HCT116 (cell line): ENCODE measurements at regions not wholly inside any gene's neighbourhood (a gene's known extent, or its start where the extent isn't known, plus 50 kb on each side); places are given as distances from the start of the nearest gene placed in this dataset.

ENCODE experiments used
- ATAC-seq: fragments of 200-7000 bp; cut with Tn5 transposase; 2 replicates; pipeline ENCODE4 v1.9.1; 2020; ENCODE audit warnings: mild to moderate bottlenecking, moderate library complexity
- BruUV-seq: library from RNA; stranded (reverse); fragments of 400-500 nt; replicated peaks from 2 replicates; lab custom pipeline; 2021; lab: Mats Ljungman, UMichigan
- CTCF ChIA-PET: fragments of 300-600 bp; sonication (Branson Sonifier 250); formaldehyde crosslinking; loops from one replicate; lab custom pipeline; 2021; ENCODE audit warnings: antibody characterized with exemption; lab: Charles Lee
- POLR2A ChIA-PET: fragments of 300-600, 350-600 bp; sonication (Branson Sonifier 250); formaldehyde crosslinking; loops from one replicate; lab custom pipeline; 2021; ENCODE audit warnings: antibody characterized with exemption; lab: Charles Lee
- RAD21 ChIA-PET, 2 experiments: fragments of 300-600 bp; sonication (Branson Sonifier 250); formaldehyde crosslinking; loops; one replicate each; lab custom pipeline; 2023; ENCODE audit warnings: low total read pairs in 2 of 2; ENCODE audit not compliant: uncharacterized antibody in 2 of 2, unreplicated experiment in 2 of 2, low non-redundant PET in 1 of 2; lab: Charles Lee
- DNase-seq: peaks from one replicate; pipeline ENCODE4 v3.0.0-alpha.2; 2010; ENCODE audit warnings: low read depth, low spot score
- H2AFZ ChIP-seq: fragments of 200-600 bp; shearing (Covaris generic), sonication (generic); 2 replicates; pipeline ENCODE4 v1.6.1; 2017; ENCODE audit warnings: low read depth, mixed run types, mixed read lengths, antibody characterized with exemption, low read length; ENCODE audit not compliant: poor library complexity, severe bottlenecking
- H3K27ac ChIP-seq: 2 replicates; pipeline ENCODE4 v1.5.1; 2012; ENCODE audit warnings: low read depth, low read length
- H3K27me3 ChIP-seq: fragments of 200-600 bp; sonication (generic); 2 replicates; pipeline ENCODE4 v1.6.1; 2016; ENCODE audit warnings: mixed run types, low read length, mixed read lengths; ENCODE audit not compliant: insufficient read depth
- H3K36me3 ChIP-seq, 2 experiments: fragments of 200-500 bp in 1 of 2; fragments of 200-600 bp in 1 of 2; sonication (Bioruptor generic) in 1 of 2; sonication (generic) in 1 of 2; 2 replicates each; pipeline versions ENCODE4 v1.5.1 to v1.6.1; 2014 to 2016; ENCODE audit warnings: low read length in 2 of 2, inconsistent platforms in 1 of 2, mixed read lengths in 1 of 2, mixed run types in 1 of 2; ENCODE audit not compliant: insufficient read depth in 2 of 2, control insufficient read depth in 1 of 2
- H3K4me1 ChIP-seq, 2 experiments: fragments of 200-600 bp in 1 of 2; sonication (generic) in 1 of 2; 2 replicates each; pipeline versions ENCODE4 v1.5.1 to v1.6.1; 2012 to 2017; ENCODE audit warnings: low read length in 2 of 2, inconsistent platforms in 1 of 2, mild to moderate bottlenecking in 1 of 2, mixed read lengths in 1 of 2, mixed run types in 1 of 2, moderate library complexity in 1 of 2; ENCODE audit not compliant: insufficient read depth in 2 of 2, control insufficient read depth in 1 of 2
- H3K4me2 ChIP-seq: fragments of 200-600 bp; sonication (generic); 2 replicates; pipeline ENCODE4 v1.6.1; 2017; ENCODE audit warnings: mixed run types, low read length, mixed read lengths
- H3K4me3 ChIP-seq, 2 experiments: fragments of 200-600 bp in 1 of 2; sonication (generic) in 1 of 2; replicated peaks in 1 of 2; 2 replicates each; pipeline ENCODE4 v1.5.1; 2011 to 2016; ENCODE audit warnings: low read length in 2 of 2, control low read depth in 1 of 2, low read depth in 1 of 2, mild to moderate bottlenecking in 1 of 2, mixed read lengths in 1 of 2, mixed run types in 1 of 2
- H3K79me2 ChIP-seq: fragments of 200-600 bp; sonication (generic); 2 replicates; pipeline ENCODE4 v1.6.1; 2017; ENCODE audit warnings: mild to moderate bottlenecking, mixed run types, low read length, moderate library complexity, mixed read lengths; ENCODE audit not compliant: insufficient read depth
- H3K9ac ChIP-seq: fragments of 200-600 bp; sonication (generic); 2 replicates; pipeline ENCODE4 v1.6.1; 2016; ENCODE audit warnings: low read length, mixed read lengths
- H3K9me2 ChIP-seq: fragments of 200-600 bp; sonication (generic), shearing (Covaris generic); 2 replicates; pipeline ENCODE4 v1.6.1; 2017; ENCODE audit warnings: mixed run types, mild to moderate bottlenecking, moderate library complexity; ENCODE audit not compliant: insufficient read depth
- H3K9me3 ChIP-seq, 2 experiments: fragments of 200-500 bp in 1 of 2; fragments of 200-600 bp in 1 of 2; sonication (Bioruptor generic) in 1 of 2; sonication (generic) in 1 of 2; 2 replicates each; pipeline ENCODE4 v1.6.1; 2014 to 2017; ENCODE audit warnings: low read length in 2 of 2, mixed read lengths in 2 of 2, inconsistent platforms in 1 of 2, low read depth in 1 of 2, mild to moderate bottlenecking in 1 of 2, mixed run types in 1 of 2, moderate library complexity in 1 of 2; ENCODE audit not compliant: control insufficient read depth in 1 of 2, insufficient read depth in 1 of 2
- H4K20me1 ChIP-seq: fragments of 200-600 bp; sonication (generic), shearing (Covaris generic); 2 replicates; pipeline ENCODE4 v1.6.1; 2017; ENCODE audit warnings: mixed run types, mild to moderate bottlenecking, moderate library complexity; ENCODE audit not compliant: insufficient read depth
- CEBPB ChIP-seq: IDR thresholded peaks from 2 replicates; pipeline ENCODE4 v1.6.1; 2012; ENCODE audit warnings: low read depth
- EGR1 ChIP-seq: IDR thresholded peaks from 2 replicates; pipeline ENCODE4 v1.6.1; 2012; ENCODE audit warnings: low read depth
- ELF1 ChIP-seq: IDR thresholded peaks from 2 replicates; pipeline ENCODE4 v1.6.1; 2012; ENCODE audit warnings: low read depth, borderline replicate concordance
- EZH2phosphoT487 ChIP-seq: fragments of 200-600 bp; IDR thresholded peaks from 2 replicates; pipeline ENCODE4 v1.6.1; 2018; ENCODE audit warnings: antibody characterized with exemption, borderline replicate concordance
- JUND ChIP-seq: IDR thresholded peaks from 2 replicates; pipeline ENCODE4 v1.6.1; 2012
- POLR2AphosphoS5 ChIP-seq: IDR thresholded peaks from 2 replicates; pipeline ENCODE4 v1.6.1; 2011; ENCODE audit warnings: mild to moderate bottlenecking, low read depth, low read length, moderate library complexity
- SRF ChIP-seq: IDR thresholded peaks from 2 replicates; pipeline ENCODE4 v1.6.1; 2012; ENCODE audit warnings: low read depth
- TCF7L2 ChIP-seq: IDR thresholded peaks from 2 replicates; pipeline ENCODE4 v1.7.0; 2011; ENCODE audit warnings: borderline replicate concordance, inconsistent platforms; ENCODE audit not compliant: insufficient read depth, insufficient read length; ENCODE audit errors: extremely low read depth
- YY1 ChIP-seq: IDR thresholded peaks from 2 replicates; pipeline ENCODE4 v1.6.1; 2011; ENCODE audit warnings: low read length, low read depth, moderate library complexity, mild to moderate bottlenecking; ENCODE audit not compliant: insufficient replicate concordance; ENCODE audit errors: extremely low read depth
- ZFX ChIP-seq: fragments of 450-650 bp; IDR thresholded peaks from 2 replicates; pipeline ENCODE4 v1.6.1; 2017
- intact Hi-C: fragments of 100-400 bp; cut with micrococcal nuclease; formaldehyde crosslinking; loops from 2 replicates; pipeline ENCODE4 v1.10.0; 2022
- TF ChIP-seq, protein P1 (sequence below): IDR thresholded peaks from 2 replicates; pipeline ENCODE4 v1.6.1; 2011; ENCODE audit warnings: mild to moderate bottlenecking, low read length, moderate library complexity; ENCODE audit not compliant: insufficient replicate concordance; ENCODE audit errors: extremely low read depth
- TF ChIP-seq, protein P2 (sequence below), 3 experiments: fragments of 200-600 bp in 1 of 3; sonication (generic) in 1 of 3; IDR thresholded peaks in 2 of 3; conservative IDR thresholded peaks in 1 of 3; 2 replicates each; pipeline ENCODE4 v1.5.1; 2012 to 2017; ENCODE audit warnings: low read depth in 2 of 3, low read length in 2 of 3, antibody characterized with exemption in 1 of 3, borderline replicate concordance in 1 of 3, control low read depth in 1 of 3, mild to moderate bottlenecking in 1 of 3, mixed read lengths in 1 of 3, mixed run types in 1 of 3, moderate library complexity in 1 of 3; ENCODE audit not compliant: insufficient read depth in 1 of 3
- TF ChIP-seq, protein P3 (sequence below): IDR thresholded peaks from 2 replicates; pipeline ENCODE4 v1.6.1; 2012

DNA sequence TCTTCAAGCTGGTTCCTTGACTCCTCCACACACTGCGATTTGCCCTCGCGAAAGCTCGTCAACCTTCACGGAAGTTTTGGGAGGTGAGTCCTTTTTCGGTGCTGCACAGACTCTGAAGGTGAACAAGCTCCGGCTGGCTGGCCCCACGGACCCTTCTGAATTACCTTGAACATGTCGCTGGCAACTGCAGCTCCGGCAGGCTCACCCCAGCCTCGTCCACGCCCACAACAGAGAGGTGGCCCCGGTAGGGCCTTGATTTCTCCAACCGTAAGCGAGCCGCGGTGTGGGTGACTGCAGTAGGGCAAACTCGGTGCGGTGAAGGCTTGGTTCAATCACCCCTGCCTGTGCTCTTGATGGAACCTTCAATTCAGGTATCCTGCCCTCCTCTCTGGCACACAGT, 1020.7 kb upstream of the GOT2 start:
- POLR2A ChIA-PET, result no interaction called here
- no peaks in the 10 kb centered on the region for H3K4me1 ChIP-seq
- intact Hi-C loops, result no loop called here
- H3K9me3 ChIP-seq, result peaks cover 0 to 20% of the 10 kb centered on the region in 2 experiments; a peak in 2 of 4 replicates
- DNase-seq, result no peak
- TF ChIP-seq ELF1 (no peak), JUND (no peak), EZH2phosphoT487 (no peak), YY1 (no peak), CEBPB (no peak)
- TF ChIP-seq, all 23 proteins: peak for 0
- no peak overlapping the region for H3K4me3 ChIP-seq
- CTCF ChIA-PET, result no interaction called here
- no TSS peak for BruUV-seq
- H3K79me2 ChIP-seq, result no peaks in the 10 kb centered on the region
- H4K20me1 ChIP-seq, result no peaks in the 10 kb centered on the region
- H3K27ac ChIP-seq, result no peak overlapping the region
- no peak overlapping the region for H3K9ac ChIP-seq
- H3K9me2 ChIP-seq, result no peaks in the 10 kb centered on the region
- H3K27me3 ChIP-seq, result no peaks in the 10 kb centered on the region
- no peak overlapping the region for H3K4me2 ChIP-seq
- ATAC-seq, result no peak
- H2AFZ ChIP-seq, result no peak overlapping the region
- RAD21 ChIA-PET, result no interaction called here
- H3K36me3 ChIP-seq, result no peaks in the 10 kb centered on the region

DNA sequence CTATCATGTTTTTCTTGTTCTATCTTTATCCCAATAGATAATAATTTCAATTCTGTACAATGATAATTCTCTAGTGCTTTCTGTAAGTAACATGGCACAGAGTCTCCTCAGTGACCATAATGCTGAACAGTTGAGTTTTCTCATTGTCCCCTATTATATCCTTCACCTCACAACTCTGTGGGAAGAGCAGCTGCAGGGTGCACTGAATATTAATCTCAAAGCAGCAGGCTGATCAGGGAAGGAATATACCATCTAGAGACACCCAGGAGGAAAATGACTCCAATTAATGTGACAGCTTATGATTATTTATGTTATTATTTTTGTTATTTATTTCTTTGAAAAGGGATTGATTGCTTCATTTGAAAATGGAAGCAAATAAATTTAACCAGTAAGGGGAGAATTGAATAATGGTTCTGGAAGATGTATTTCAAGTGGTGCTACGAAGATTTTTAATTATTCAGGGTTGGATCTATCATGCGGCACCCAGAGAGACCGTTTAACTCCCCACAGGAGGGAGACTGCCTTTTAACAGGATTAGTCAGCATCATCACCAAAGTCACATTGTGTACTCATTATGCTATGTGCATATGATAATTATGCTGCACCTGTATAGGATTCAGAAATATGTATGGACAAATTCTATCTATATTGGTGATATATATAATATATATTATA, 1015.7 kb upstream of the GOT2 start:
- Histone ChIP-seq H3K9me2 (no peaks in the 10 kb centered on the region), H2AFZ (no peak overlapping the region), H3K9me3 (peaks cover 14 to 26% of the 10 kb centered on the region in 2 experiments; a peak in 2 of 4 replicates), H4K20me1 (no peaks in the 10 kb centered on the region), H3K36me3 (no peaks in the 10 kb centered on the region)
- no peak for DNase-seq
- intact Hi-C loops, result no loop called here
- TF ChIP-seq SRF (no peak), TCF7L2 (no peak), EGR1 (no peak), ZFX (no peak), POLR2AphosphoS5 (no peak), ELF1 (no peak)
- TF ChIP-seq, protein P1, sequence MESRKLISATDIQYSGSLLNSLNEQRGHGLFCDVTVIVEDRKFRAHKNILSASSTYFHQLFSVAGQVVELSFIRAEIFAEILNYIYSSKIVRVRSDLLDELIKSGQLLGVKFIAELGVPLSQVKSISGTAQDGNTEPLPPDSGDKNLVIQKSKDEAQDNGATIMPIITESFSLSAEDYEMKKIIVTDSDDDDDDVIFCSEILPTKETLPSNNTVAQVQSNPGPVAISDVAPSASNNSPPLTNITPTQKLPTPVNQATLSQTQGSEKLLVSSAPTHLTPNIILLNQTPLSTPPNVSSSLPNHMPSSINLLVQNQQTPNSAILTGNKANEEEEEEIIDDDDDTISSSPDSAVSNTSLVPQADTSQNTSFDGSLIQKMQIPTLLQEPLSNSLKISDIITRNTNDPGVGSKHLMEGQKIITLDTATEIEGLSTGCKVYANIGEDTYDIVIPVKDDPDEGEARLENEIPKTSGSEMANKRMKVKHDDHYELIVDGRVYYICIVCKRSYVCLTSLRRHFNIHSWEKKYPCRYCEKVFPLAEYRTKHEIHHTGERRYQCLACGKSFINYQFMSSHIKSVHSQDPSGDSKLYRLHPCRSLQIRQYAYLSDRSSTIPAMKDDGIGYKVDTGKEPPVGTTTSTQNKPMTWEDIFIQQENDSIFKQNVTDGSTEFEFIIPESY, result no peak
- TF ChIP-seq, protein P2, sequence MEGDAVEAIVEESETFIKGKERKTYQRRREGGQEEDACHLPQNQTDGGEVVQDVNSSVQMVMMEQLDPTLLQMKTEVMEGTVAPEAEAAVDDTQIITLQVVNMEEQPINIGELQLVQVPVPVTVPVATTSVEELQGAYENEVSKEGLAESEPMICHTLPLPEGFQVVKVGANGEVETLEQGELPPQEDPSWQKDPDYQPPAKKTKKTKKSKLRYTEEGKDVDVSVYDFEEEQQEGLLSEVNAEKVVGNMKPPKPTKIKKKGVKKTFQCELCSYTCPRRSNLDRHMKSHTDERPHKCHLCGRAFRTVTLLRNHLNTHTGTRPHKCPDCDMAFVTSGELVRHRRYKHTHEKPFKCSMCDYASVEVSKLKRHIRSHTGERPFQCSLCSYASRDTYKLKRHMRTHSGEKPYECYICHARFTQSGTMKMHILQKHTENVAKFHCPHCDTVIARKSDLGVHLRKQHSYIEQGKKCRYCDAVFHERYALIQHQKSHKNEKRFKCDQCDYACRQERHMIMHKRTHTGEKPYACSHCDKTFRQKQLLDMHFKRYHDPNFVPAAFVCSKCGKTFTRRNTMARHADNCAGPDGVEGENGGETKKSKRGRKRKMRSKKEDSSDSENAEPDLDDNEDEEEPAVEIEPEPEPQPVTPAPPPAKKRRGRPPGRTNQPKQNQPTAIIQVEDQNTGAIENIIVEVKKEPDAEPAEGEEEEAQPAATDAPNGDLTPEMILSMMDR (IDR thresholded peaks at IDR 0.05 in 2 of 3, conservative IDR thresholded peaks at IDR 0.05 in 1 of 3; ENCODE audit: borderline replicate concordance in 1 of 3, insufficient read depth in 1 of 3, low read depth in 2 of 3, low read length in 2 of 3), result no peak
- TF ChIP-seq, protein P3, sequence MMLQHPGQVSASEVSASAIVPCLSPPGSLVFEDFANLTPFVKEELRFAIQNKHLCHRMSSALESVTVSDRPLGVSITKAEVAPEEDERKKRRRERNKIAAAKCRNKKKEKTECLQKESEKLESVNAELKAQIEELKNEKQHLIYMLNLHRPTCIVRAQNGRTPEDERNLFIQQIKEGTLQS, result no peak
- TF ChIP-seq, all 23 proteins: peak for 0
- no TSS peak for BruUV-seq
- RAD21 ChIA-PET, result no interaction called here
- CTCF ChIA-PET, result no interaction called here
- H3K4me2 ChIP-seq, result no peak overlapping the region
- POLR2A ChIA-PET, result no interaction called here
- H3K4me1 ChIP-seq, result no peaks in the 10 kb centered on the region
- H3K27me3 ChIP-seq, result no peaks in the 10 kb centered on the region
- H3K4me3 ChIP-seq, result no peak overlapping the region
- no peak overlapping the region for H3K9ac ChIP-seq
- no peaks in the 10 kb centered on the region for H3K79me2 ChIP-seq
- no peak for ATAC-seq
- no peak overlapping the region for H3K27ac ChIP-seq
